WTC11 (cell line): ENCODE measurements at regions not wholly inside any gene's neighbourhood (a gene's known extent, or its start where the extent isn't known, plus 50 kb on each side); places are given as distances from the start of the nearest gene placed in this dataset.

Experiments
- ATAC-seq: fragments of 200-7000 bp; cut with Tn5 transposase; 2 replicates; pipeline ENCODE4 v1.10.0; 2021; ENCODE audit warnings: mild to moderate bottlenecking, moderate library complexity
- CTCF ChIA-PET: fragments of 300-600 bp; sonication (Branson Sonifier 250); formaldehyde crosslinking; loops from one replicate; lab custom pipeline; 2021; ENCODE audit warnings: antibody characterized with exemption; lab: Charles Lee
- POLR2A ChIA-PET: fragments of 350-600 bp; sonication (Branson Sonifier 250); formaldehyde crosslinking; loops from one replicate; lab custom pipeline; 2021; ENCODE audit warnings: antibody characterized with exemption; lab: Charles Lee
- DNase-seq: peaks from one replicate; pipeline ENCODE4 v3.0.0; 2021; ENCODE audit warnings: low spot score
- H3K27ac Mint-ChIP-seq: 2 replicates; pipeline ENCODE4 v1.8.0; 2021; ENCODE audit warnings: mixed read lengths
- H3K27me3 Mint-ChIP-seq: 2 replicates; pipeline ENCODE4 v1.8.0; 2021; ENCODE audit warnings: low read depth, mild to moderate bottlenecking, moderate library complexity, mixed read lengths
- H3K36me3 Mint-ChIP-seq: 2 replicates; pipeline ENCODE4 v1.8.0; 2021; ENCODE audit warnings: mixed read lengths
- H3K4me1 Mint-ChIP-seq: 2 replicates; pipeline ENCODE4 v1.8.0; 2022; ENCODE audit warnings: mixed read lengths
- H3K4me3 Mint-ChIP-seq: 2 replicates; pipeline ENCODE4 v1.8.0; 2021; ENCODE audit warnings: mild to moderate bottlenecking, moderate library complexity, mixed read lengths
- H3K9me3 Mint-ChIP-seq: 2 replicates; pipeline ENCODE4 v1.8.0; 2021; ENCODE audit warnings: mixed read lengths
- ATF6 ChIP-seq: sonication (generic); formaldehyde crosslinking; IDR thresholded peaks from 2 replicates; pipeline ENCODE4 v1.8.1; 2023; ENCODE audit warnings: mild to moderate bottlenecking, missing genetic modification reagents
- CREM ChIP-seq: sonication (generic); formaldehyde crosslinking; IDR thresholded peaks from 2 replicates; pipeline ENCODE4 v1.8.1; 2022; ENCODE audit warnings: mild to moderate bottlenecking, missing genetic modification reagents, moderate library complexity
- GRHL2 ChIP-seq: fragments of 250-450 bp; sonication (Bioruptor Pico); IDR thresholded peaks from 2 replicates; pipeline ENCODE4 v1.8.0; 2022; ENCODE audit warnings: mild to moderate bottlenecking, moderate library complexity; ENCODE audit not compliant: insufficient replicate concordance, severe bottlenecking
- JAZF1 ChIP-seq: fragments of 250-450 bp; sonication (Bioruptor Pico); IDR thresholded peaks from 2 replicates; pipeline ENCODE4 v1.9.0; 2021; ENCODE audit warnings: moderate library complexity, mild to moderate bottlenecking, inconsistent platforms
- KAT7 ChIP-seq: sonication (generic); formaldehyde crosslinking; IDR thresholded peaks from 2 replicates; pipeline ENCODE4 v1.8.1; 2023; ENCODE audit warnings: missing genetic modification reagents, mild to moderate bottlenecking, borderline replicate concordance
- MAX ChIP-seq: sonication (generic); formaldehyde crosslinking; IDR thresholded peaks from 2 replicates; pipeline ENCODE4 v1.8.0; 2022; ENCODE audit warnings: mild to moderate bottlenecking, missing genetic modification reagents
- NFE2L1 ChIP-seq: sonication (generic); formaldehyde crosslinking; IDR thresholded peaks from 2 replicates; pipeline ENCODE4 v1.8.1; 2023; ENCODE audit warnings: missing genetic modification reagents
- NR1H2 ChIP-seq: sonication (generic); formaldehyde crosslinking; IDR thresholded peaks from 2 replicates; pipeline ENCODE4 v1.9.0; 2021; ENCODE audit warnings: mild to moderate bottlenecking, moderate library complexity, missing genetic modification reagents
- NR2C2 ChIP-seq: sonication (generic); formaldehyde crosslinking; IDR thresholded peaks from 2 replicates; pipeline ENCODE4 v1.8.0; 2022; ENCODE audit warnings: mild to moderate bottlenecking, missing genetic modification reagents
- PRDM15 ChIP-seq: sonication (generic); formaldehyde crosslinking; IDR thresholded peaks from 2 replicates; pipeline ENCODE4 v1.8.0; 2022; ENCODE audit warnings: missing genetic modification reagents
- PRRX2 ChIP-seq: fragments of 250-450 bp; sonication (Bioruptor Pico); IDR thresholded peaks from 2 replicates; pipeline ENCODE4 v1.8.0; 2021; ENCODE audit warnings: mild to moderate bottlenecking
- RELA ChIP-seq: sonication (generic); formaldehyde crosslinking; IDR thresholded peaks from 2 replicates; pipeline ENCODE4 v1.8.1; 2022; ENCODE audit warnings: missing genetic modification reagents, mild to moderate bottlenecking, borderline replicate concordance
- SMAD3 ChIP-seq: sonication (generic); formaldehyde crosslinking; IDR thresholded peaks from 2 replicates; pipeline ENCODE4 v1.8.0; 2022; ENCODE audit warnings: missing genetic modification reagents, mild to moderate bottlenecking, borderline replicate concordance
- SOX15 ChIP-seq: fragments of 250-450 bp; sonication (Bioruptor Pico); IDR thresholded peaks from 2 replicates; pipeline ENCODE4 v1.9.0; 2021; ENCODE audit warnings: mild to moderate bottlenecking
- USF1 ChIP-seq: sonication (generic); formaldehyde crosslinking; IDR thresholded peaks from 2 replicates; pipeline ENCODE4 v1.8.0; 2022; ENCODE audit warnings: mild to moderate bottlenecking, missing genetic modification reagents
- USF2 ChIP-seq: sonication (generic); formaldehyde crosslinking; IDR thresholded peaks from 2 replicates; pipeline ENCODE4 v1.8.1; 2023; ENCODE audit warnings: mild to moderate bottlenecking, missing genetic modification reagents, moderate library complexity
- ZBTB21 ChIP-seq: sonication (generic); formaldehyde crosslinking; IDR thresholded peaks from 2 replicates; pipeline ENCODE4 v1.8.1; 2023; ENCODE audit warnings: mild to moderate bottlenecking, missing genetic modification reagents, borderline replicate concordance
- ZNF121 ChIP-seq: sonication (generic); formaldehyde crosslinking; IDR thresholded peaks from 2 replicates; pipeline ENCODE4 v1.8.0; 2023; ENCODE audit warnings: missing genetic modification reagents
- ZNF138 ChIP-seq: sonication (generic); formaldehyde crosslinking; conservative IDR thresholded peaks from 2 replicates; pipeline ENCODE4 v1.8.1; 2022; ENCODE audit warnings: mild to moderate bottlenecking, moderate library complexity, missing genetic modification reagents
- ZNF317 ChIP-seq: sonication (generic); formaldehyde crosslinking; IDR thresholded peaks from 2 replicates; pipeline ENCODE4 v1.8.1; 2023; ENCODE audit warnings: low read depth, mild to moderate bottlenecking, moderate library complexity, missing genetic modification reagents, borderline replicate concordance
- ZNF425 ChIP-seq: fragments of 250-450 bp; sonication (Bioruptor Pico); conservative IDR thresholded peaks from 2 replicates; pipeline ENCODE4 v1.9.0; 2021; ENCODE audit warnings: mild to moderate bottlenecking
- ZNF532 ChIP-seq: fragments of 250-450 bp; sonication (Bioruptor Pico); IDR thresholded peaks from 2 replicates; pipeline ENCODE4 v1.9.0; 2021; ENCODE audit warnings: mild to moderate bottlenecking, borderline replicate concordance
- ZNF671 ChIP-seq: fragments of 250-450 bp; sonication (Bioruptor Pico); IDR thresholded peaks from 2 replicates; pipeline ENCODE4 v1.8.0; 2021; ENCODE audit warnings: mild to moderate bottlenecking

GRCh38 chr13:19264711-19265110, 83.1 kb upstream of the TUBA3C start:
- no peaks in the 10 kb centered on the region; the same call in 1 of the 2 replicates for H3K27me3 Mint-ChIP-seq
- ChIA-PET POLR2A (no interaction called here), CTCF (no interaction called here)
- no peak for TF ChIP-seq SOX15 (CRISPR knock-in tag)
- no peak for TF ChIP-seq ZBTB21 (CRISPR knock-in tag)
- TF ChIP-seq ATF6 (CRISPR knock-in tag), result no peak
- TF ChIP-seq ZNF532 (CRISPR knock-in tag), result no peak
- no peak for TF ChIP-seq CREM (CRISPR knock-in tag)
- no peak for TF ChIP-seq ZNF317 (CRISPR knock-in tag)
- TF ChIP-seq SMAD3 (CRISPR knock-in tag), result no peak
- TF ChIP-seq ZNF138 (CRISPR knock-in tag), result no peak
- no peak for TF ChIP-seq NR2C2 (CRISPR knock-in tag)
- no peak for TF ChIP-seq GRHL2 (CRISPR knock-in tag)
- no peak for TF ChIP-seq PRRX2 (CRISPR knock-in tag)
- TF ChIP-seq NFE2L1 (CRISPR knock-in tag), result no peak
- no peak for TF ChIP-seq USF2 (CRISPR knock-in tag)
- no peak for TF ChIP-seq RELA (CRISPR knock-in tag)
- TF ChIP-seq KAT7 (CRISPR knock-in tag), result no peak
- TF ChIP-seq MAX (CRISPR knock-in tag), result no peak
- H3K4me3 Mint-ChIP-seq, result no peak overlapping the region
- H3K36me3 Mint-ChIP-seq, result peaks cover 70% of the 10 kb centered on the region
- H3K9me3 Mint-ChIP-seq, result peaks cover 76% of the 10 kb centered on the region
- no peaks in the 10 kb centered on the region for H3K4me1 Mint-ChIP-seq
- ATAC-seq (no peak), DNase-seq (no peak)
- no peak overlapping the region for H3K27ac Mint-ChIP-seq

GRCh38 chr13:19252381-19252780, 70.8 kb upstream of the TUBA3C start:
- no peak for ATAC-seq
- Mint-ChIP-seq H3K27me3 (peaks cover 17% of the 10 kb centered on the region), H3K4me3 (no peak overlapping the region), H3K27ac (no peak overlapping the region), H3K4me1 (no peaks in the 10 kb centered on the region), H3K36me3 (peaks cover 75% of the 10 kb centered on the region), H3K9me3 (peaks cover 93% of the 10 kb centered on the region)
- CTCF ChIA-PET, result no interaction called here
- DNase-seq, result no peak
- POLR2A ChIA-PET, result no interaction called here
- TF ChIP-seq PRDM15 (CRISPR knock-in tag) (no peak), ZNF121 (CRISPR knock-in tag) (no peak), JAZF1 (CRISPR knock-in tag) (no peak), ZNF671 (CRISPR knock-in tag) (no peak), USF1 (CRISPR knock-in tag) (no peak), ZNF425 (no peak), NR1H2 (CRISPR knock-in tag) (no peak)
